GM21737 (cell line): ENCODE measurements at regions not wholly inside any gene's neighbourhood (a gene's known extent, or its start where the extent isn't known, plus 50 kb on each side); places are given as distances from the start of the nearest gene placed in this dataset.

Experiments
- ATAC-seq: cut with Tn5 transposase; IDR thresholded peaks from one replicate; pipeline ENCODE4 v1.9.1; 2021; ENCODE audit warnings: mild to moderate bottlenecking, moderate library complexity; ENCODE audit not compliant: unreplicated experiment

DNA sequence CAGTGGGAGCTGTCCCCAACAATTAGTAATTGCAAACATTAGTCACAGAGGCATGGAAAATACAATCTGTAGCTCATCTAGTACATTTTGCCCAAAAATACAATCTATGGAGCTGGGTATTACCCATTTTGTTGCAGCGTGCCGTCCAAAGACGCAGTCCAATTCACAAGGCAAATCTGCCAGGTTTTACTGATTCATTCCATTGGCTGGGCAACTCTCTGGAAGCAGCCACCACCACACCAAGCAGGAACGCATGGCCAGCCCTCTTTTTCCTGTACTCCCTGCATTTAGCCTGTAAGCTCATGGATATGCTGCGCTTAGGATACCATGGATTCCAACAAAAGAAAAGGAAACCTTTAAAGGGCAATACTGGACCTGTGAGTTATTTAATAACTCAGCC, 60.5 kb upstream of the ARRDC4 start:
- ATAC-seq = no peak

DNA sequence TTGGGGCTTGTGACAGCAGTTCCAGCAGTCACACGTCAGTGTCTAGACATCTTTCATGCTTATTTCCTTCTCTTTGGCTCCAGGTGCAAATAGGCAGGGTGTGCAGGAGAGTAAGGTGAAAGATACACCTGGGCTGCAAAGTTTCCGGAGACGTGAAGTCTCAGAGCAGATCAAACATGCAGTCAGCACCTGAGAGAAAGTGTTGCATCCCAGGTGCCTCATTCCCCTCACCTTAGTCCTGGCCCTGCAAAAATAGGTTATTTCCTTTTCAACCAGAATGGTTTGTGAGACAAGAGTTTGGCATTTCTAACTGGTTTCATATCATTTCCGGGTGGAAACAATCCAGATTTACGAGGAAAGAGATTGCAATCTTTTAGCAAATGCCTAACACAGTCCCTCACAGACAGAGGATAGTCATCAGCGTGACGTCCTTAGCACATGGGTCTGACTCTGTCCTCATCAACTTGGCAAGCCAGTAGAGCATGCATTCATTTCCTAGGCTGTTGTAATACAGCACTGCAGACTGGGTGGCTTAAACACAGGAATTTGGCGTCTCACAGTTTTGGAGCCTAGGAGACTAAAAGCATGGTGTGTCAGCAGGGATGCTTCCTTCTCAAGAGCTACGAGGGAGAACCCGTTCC, 58.2 kb upstream of the ARRDC4 start:
- no peak for ATAC-seq

DNA sequence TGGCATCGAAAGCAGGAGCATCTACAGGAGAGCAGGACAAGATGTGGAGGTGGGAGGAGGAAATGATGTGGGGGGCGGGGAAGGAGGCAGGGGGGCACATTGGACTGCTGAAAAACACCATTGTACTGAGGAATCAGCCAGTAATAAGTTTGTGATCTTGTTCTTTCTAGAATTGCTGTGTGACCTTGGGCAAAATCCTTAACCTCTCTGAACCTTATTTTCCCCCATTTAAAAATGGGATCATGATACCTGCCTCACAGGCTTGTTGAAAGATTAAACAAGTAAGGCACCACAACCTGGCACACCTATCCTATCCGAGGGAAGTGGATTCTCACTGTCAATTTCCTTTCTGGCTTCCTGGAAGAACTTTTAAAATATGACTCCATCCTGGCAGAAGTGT, 56.9 kb upstream of the ARRDC4 start:
- no peak for ATAC-seq

DNA sequence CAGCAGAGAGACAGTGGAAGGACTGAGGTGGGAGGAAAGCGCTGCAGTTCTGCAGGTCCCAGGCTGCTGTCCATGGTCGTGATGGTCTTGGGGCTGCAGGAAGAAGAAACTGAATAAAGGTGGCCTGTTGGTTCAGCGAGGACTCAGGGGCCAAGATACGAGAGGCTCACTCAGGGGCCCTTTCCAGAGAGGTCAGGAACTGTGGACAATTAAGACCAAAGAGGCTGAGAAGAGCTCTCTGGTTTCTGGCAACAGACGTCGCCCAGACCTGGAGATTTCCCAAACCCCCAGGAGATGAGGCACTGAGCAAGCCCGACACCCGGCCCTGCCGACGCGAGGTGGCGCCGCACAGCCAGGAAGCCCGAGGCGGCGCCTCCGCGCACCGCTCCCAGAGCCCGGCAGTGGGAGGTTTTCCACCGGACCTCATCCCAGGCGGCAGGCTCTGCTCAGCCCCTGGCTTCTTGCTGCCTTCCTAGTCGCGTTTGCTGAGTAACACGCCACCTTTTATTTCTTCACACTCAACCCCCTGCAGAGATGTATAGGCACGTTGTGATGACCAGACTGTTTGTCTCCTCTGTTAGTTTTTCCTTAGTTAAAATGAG, 56.4 kb upstream of the ARRDC4 start:
- no peak for ATAC-seq

DNA sequence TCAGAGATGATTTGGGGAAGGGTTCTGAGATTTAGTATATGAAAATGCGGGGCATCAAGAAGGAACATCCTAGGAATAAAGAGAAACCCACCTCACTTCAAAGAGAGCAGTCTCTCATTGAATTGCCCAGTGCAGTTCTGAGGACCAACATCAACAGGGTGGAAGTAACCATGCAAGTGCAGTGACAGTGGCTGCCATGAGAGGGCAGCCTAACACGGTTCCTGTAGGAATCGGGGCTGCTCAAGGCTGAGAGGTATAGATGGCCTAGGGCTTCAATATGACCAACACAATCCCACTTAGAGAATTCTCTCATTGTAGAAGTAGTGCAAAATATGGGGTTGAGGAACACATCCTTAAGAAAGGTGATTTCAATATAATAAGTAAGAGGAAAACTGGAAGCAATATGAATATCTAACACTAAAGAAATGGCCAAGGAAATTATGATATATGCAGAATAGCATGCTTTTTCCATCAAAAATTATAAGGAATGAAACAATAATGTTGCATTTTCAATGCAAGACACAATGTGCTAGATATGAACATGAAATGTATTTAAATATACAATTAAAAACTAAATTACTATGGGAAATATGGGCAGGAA, 51.1 kb upstream of the ARRDC4 start:
- no peak for ATAC-seq
